ENCODE measurements at regions not wholly inside any gene's neighbourhood (a gene's known extent, or its start where the extent isn't known, plus 50 kb on each side); places are given as distances from the start of the nearest gene placed in this dataset.

DNA sequence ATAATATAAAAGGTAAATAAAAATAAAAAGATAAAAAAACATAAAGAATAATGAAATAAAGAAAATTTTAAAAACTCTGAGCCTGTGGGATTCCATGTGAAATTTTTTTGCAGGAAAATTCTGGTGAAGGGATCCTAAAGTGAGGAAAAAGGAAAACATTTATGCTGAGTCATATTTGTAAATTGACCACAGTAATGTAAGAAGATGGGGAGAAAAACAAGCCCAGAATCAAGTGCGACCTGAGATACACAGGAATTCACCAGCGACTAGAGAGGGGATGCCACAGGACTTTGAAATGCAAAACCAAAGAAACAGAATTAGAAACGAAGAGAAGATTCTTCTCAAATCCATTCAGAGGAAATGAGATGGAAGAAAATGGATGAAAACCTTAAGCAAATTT is 133.8 kb upstream of the PFKP start:
- TF ChIP-seq POLR2A (IDR thresholded peaks at IDR 0.05), result no peak
- TF ChIP-seq, protein P1, sequence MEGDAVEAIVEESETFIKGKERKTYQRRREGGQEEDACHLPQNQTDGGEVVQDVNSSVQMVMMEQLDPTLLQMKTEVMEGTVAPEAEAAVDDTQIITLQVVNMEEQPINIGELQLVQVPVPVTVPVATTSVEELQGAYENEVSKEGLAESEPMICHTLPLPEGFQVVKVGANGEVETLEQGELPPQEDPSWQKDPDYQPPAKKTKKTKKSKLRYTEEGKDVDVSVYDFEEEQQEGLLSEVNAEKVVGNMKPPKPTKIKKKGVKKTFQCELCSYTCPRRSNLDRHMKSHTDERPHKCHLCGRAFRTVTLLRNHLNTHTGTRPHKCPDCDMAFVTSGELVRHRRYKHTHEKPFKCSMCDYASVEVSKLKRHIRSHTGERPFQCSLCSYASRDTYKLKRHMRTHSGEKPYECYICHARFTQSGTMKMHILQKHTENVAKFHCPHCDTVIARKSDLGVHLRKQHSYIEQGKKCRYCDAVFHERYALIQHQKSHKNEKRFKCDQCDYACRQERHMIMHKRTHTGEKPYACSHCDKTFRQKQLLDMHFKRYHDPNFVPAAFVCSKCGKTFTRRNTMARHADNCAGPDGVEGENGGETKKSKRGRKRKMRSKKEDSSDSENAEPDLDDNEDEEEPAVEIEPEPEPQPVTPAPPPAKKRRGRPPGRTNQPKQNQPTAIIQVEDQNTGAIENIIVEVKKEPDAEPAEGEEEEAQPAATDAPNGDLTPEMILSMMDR (IDR thresholded peaks at IDR 0.05), result no peak
